Loucy (cell line): ENCODE measurements at regions not wholly inside any gene's neighbourhood (a gene's known extent, or its start where the extent isn't known, plus 50 kb on each side); places are given as distances from the start of the nearest gene placed in this dataset.

ENCODE experiments used
- H2AFZ ChIP-seq: fragments of 200-600 bp; sonication (generic); 2 replicates; pipeline ENCODE4 v1.6.0; 2016; ENCODE audit warnings: antibody characterized with exemption, mild to moderate bottlenecking, low read length, moderate library complexity
- H3F3A ChIP-seq: fragments of 200-600 bp; 2 replicates; pipeline ENCODE4 v1.6.0; 2016; ENCODE audit warnings: antibody characterized with exemption, low read depth, mild to moderate bottlenecking
- H3K27me3 ChIP-seq: fragments of 200-600 bp; sonication (generic); 2 replicates; pipeline ENCODE4 v1.6.1; 2014; ENCODE audit warnings: low read length, mild to moderate bottlenecking; ENCODE audit not compliant: insufficient read depth, poor library complexity, severe bottlenecking
- H3K36me3 ChIP-seq: fragments of 200-600 bp; sonication (generic); 2 replicates; pipeline ENCODE4 v1.6.1; 2016; ENCODE audit warnings: low read length; ENCODE audit not compliant: insufficient read depth
- H3K4me1 ChIP-seq: fragments of 200-600 bp; sonication (generic); 2 replicates; pipeline ENCODE4 v1.5.1; 2014; ENCODE audit warnings: low read length, mild to moderate bottlenecking; ENCODE audit not compliant: insufficient read depth, poor library complexity, severe bottlenecking
- H3K4me2 ChIP-seq: fragments of 200-600 bp; sonication (generic); 2 replicates; pipeline ENCODE4 v1.6.0; 2014; ENCODE audit warnings: antibody characterized with exemption, low read length, low read depth, mild to moderate bottlenecking; ENCODE audit not compliant: poor library complexity, severe bottlenecking
- H3K4me3 ChIP-seq: fragments of 200-600 bp; sonication (generic); 2 replicates; pipeline ENCODE4 v1.5.1; 2014; ENCODE audit warnings: low read length, mild to moderate bottlenecking, mixed read lengths; ENCODE audit not compliant: poor library complexity, severe bottlenecking
- H3K79me2 ChIP-seq: fragments of 200-600 bp; sonication (generic); 2 replicates; pipeline ENCODE4 v1.6.1; 2014; ENCODE audit warnings: low read length; ENCODE audit not compliant: insufficient read depth
- H3K9ac ChIP-seq: fragments of 200-600 bp; sonication (generic); 2 replicates; pipeline ENCODE4 v1.6.0; 2014; ENCODE audit warnings: mild to moderate bottlenecking, low read depth, low read length, moderate library complexity; ENCODE audit not compliant: poor library complexity, severe bottlenecking
- H3K9me2 ChIP-seq: fragments of 200-600 bp; sonication (generic); replicated peaks from 2 replicates; pipeline ENCODE4 v1.6.1; 2016; ENCODE audit warnings: low read depth, low read length, mixed read lengths
- H3K9me3 ChIP-seq: fragments of 200-600 bp; sonication (generic); 2 replicates; pipeline ENCODE4 v1.6.1; 2014; ENCODE audit warnings: mild to moderate bottlenecking, antibody characterized with exemption, low read length, low read depth; ENCODE audit not compliant: insufficient read depth
- H4K20me1 ChIP-seq: fragments of 200-600 bp; sonication (generic); 2 replicates; pipeline ENCODE4 v1.6.0; 2014; ENCODE audit warnings: antibody characterized with exemption, low read length, mild to moderate bottlenecking; ENCODE audit not compliant: insufficient read depth, poor library complexity, severe bottlenecking
- EZH2phosphoT487 ChIP-seq: fragments of 200-600 bp; IDR thresholded peaks from 2 replicates; pipeline ENCODE4 v1.6.1; 2018; ENCODE audit warnings: antibody characterized with exemption, mild to moderate bottlenecking, moderate library complexity, borderline replicate concordance
- TF ChIP-seq, protein P1 (sequence below): fragments of 200-600 bp; sonication (generic); conservative IDR thresholded peaks from 2 replicates; pipeline ENCODE4 v1.5.1; 2014; ENCODE audit warnings: mild to moderate bottlenecking, antibody characterized with exemption, low read length

DNA sequence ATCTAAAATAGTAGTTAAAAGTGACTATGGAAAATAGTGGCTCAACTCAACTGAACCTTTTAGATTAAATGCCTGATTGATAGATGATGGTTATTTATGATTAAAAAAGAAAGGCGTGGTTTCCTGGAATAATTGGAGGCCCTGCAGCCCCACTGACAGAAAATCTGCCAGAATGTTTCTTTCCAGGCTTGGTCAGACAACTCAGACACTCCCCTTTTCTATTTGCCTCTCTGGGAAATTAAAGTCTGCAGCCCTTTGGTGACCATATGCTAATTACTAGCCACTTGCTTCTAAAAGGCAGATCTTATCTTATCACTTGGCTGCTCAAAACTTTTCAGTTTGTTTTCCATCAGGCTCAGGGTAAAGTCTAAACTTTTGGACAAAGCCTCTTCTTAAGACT lies 506.0 kb downstream of the TMEM114 start:
- Histone ChIP-seq H2AFZ (no peak overlapping the region), H3K9me2 (no peaks in the 10 kb centered on the region), H3K4me1 (no peaks in the 10 kb centered on the region), H3F3A (no peaks in the 10 kb centered on the region), H3K9ac (no peak overlapping the region), H3K36me3 (no peaks in the 10 kb centered on the region), H3K4me3 (no peak overlapping the region), H3K9me3 (no peaks in the 10 kb centered on the region), H4K20me1 (no peaks in the 10 kb centered on the region), H3K27me3 (no peaks in the 10 kb centered on the region), H3K4me2 (no peak overlapping the region), H3K79me2 (no peaks in the 10 kb centered on the region)
- TF ChIP-seq, protein P1, sequence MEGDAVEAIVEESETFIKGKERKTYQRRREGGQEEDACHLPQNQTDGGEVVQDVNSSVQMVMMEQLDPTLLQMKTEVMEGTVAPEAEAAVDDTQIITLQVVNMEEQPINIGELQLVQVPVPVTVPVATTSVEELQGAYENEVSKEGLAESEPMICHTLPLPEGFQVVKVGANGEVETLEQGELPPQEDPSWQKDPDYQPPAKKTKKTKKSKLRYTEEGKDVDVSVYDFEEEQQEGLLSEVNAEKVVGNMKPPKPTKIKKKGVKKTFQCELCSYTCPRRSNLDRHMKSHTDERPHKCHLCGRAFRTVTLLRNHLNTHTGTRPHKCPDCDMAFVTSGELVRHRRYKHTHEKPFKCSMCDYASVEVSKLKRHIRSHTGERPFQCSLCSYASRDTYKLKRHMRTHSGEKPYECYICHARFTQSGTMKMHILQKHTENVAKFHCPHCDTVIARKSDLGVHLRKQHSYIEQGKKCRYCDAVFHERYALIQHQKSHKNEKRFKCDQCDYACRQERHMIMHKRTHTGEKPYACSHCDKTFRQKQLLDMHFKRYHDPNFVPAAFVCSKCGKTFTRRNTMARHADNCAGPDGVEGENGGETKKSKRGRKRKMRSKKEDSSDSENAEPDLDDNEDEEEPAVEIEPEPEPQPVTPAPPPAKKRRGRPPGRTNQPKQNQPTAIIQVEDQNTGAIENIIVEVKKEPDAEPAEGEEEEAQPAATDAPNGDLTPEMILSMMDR: no peak
- no peak for TF ChIP-seq EZH2phosphoT487

DNA sequence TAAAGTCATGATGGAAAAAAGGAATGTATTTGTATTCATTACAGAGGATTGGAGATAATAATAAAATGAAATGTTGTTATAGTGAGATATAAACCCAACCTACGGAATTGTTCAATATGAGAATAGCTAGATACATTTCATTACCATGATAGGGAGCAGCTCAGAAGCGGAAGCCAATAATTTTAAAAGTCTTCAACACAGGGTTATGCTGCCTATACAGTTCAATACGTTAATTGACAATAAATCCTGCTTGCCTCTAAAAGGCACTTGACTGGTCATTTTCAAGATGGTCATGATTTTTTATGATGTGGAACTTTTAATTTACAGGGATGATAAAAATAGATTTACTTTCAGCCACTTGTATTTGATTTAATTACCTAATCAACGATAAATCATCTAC lies 506.8 kb downstream of the TMEM114 start:
- no peaks in the 10 kb centered on the region for H3K9me2 ChIP-seq
- H3K9ac ChIP-seq: no peak overlapping the region
- no peak overlapping the region for H3K4me3 ChIP-seq
- no peaks in the 10 kb centered on the region for H3K27me3 ChIP-seq
- H3K9me3 ChIP-seq: no peaks in the 10 kb centered on the region
- no peaks in the 10 kb centered on the region for H3K36me3 ChIP-seq
- no peak overlapping the region for H2AFZ ChIP-seq
- no peaks in the 10 kb centered on the region for H3K4me1 ChIP-seq
- no peaks in the 10 kb centered on the region for H3K79me2 ChIP-seq
- no peaks in the 10 kb centered on the region for H3F3A ChIP-seq
- TF ChIP-seq EZH2phosphoT487: no peak
- TF ChIP-seq, protein P1: no peak
- H4K20me1 ChIP-seq: no peaks in the 10 kb centered on the region
- H3K4me2 ChIP-seq: no peak overlapping the region

DNA sequence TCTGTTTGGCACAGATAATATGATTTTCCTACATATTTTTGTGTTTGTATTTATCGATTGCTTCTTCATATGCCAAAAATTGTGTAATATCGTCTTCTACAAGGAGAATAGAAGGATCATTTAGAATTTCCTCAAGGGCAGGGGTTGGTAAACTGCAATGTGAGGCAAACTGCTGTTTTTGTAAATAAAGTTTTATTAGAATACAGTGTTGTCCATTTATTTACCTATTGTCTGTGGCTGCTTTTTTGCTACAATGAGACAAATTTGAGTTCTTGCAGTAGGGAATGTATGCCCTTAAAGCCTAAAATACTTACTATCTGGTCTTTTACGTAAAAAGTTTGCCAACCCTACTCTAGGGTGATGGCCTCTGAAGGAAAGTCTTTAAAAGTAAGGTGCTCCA lies 509.5 kb downstream of the TMEM114 start:
- no peaks in the 10 kb centered on the region for H3F3A ChIP-seq
- H3K4me2 ChIP-seq: no peak overlapping the region
- TF ChIP-seq, protein P1: no peak
- TF ChIP-seq EZH2phosphoT487: no peak
- no peaks in the 10 kb centered on the region for H4K20me1 ChIP-seq
- H3K36me3 ChIP-seq: no peaks in the 10 kb centered on the region
- H3K9me3 ChIP-seq: no peaks in the 10 kb centered on the region
- no peaks in the 10 kb centered on the region for H3K4me1 ChIP-seq
- no peaks in the 10 kb centered on the region for H3K27me3 ChIP-seq
- H2AFZ ChIP-seq: no peak overlapping the region
- H3K9ac ChIP-seq: no peak overlapping the region
- no peak overlapping the region for H3K4me3 ChIP-seq
- H3K9me2 ChIP-seq: no peaks in the 10 kb centered on the region
- no peaks in the 10 kb centered on the region for H3K79me2 ChIP-seq
